ENCODE measurements at regions not wholly inside any gene's neighbourhood (a gene's known extent, or its start where the extent isn't known, plus 50 kb on each side); places are given as distances from the start of the nearest gene placed in this dataset.

GRCh38 chr14:71692496-71692895 lies 239.7 kb upstream of the RGS6 start:
- Mint-ChIP-seq H3K4me3 (no peak overlapping the region), H3K4me1 (peaks cover 8% of the 10 kb centered on the region; the same call in 2 of the 3 replicates), H3K9me3 (no peaks in the 10 kb centered on the region), H3K27me3 (ENCODE audit: insufficient read depth, low read depth, poor library complexity) (peaks cover 2% of the 10 kb centered on the region), H3K36me3 (ENCODE audit: low read depth) (peaks cover 9% of the 10 kb centered on the region; the same call in 2 of the 3 replicates), H3K27ac (no peak overlapping the region)
- H3K36me3 ChIP-seq (ENCODE audit: insufficient read depth), result no peaks in the 10 kb centered on the region
- H3K79me2 ChIP-seq (replicated peaks; ENCODE audit: insufficient read depth), result no peaks in the 10 kb centered on the region
- H2AFZ ChIP-seq, result no peak overlapping the region
- DNase-seq (ENCODE audit: low spot score) (no peak), ATAC-seq (no peak)
- no peak overlapping the region for H3K4me2 ChIP-seq
- H4K20me1 ChIP-seq (replicated peaks; ENCODE audit: insufficient read depth), result 0 out of 2 replicates have a peak, but pooled peaks cover 4% of the 10 kb centered on the region
- H3K4me3 ChIP-seq, result no peak overlapping the region
- TF ChIP-seq ZNF462 (CRISPR knock-in tag; IDR thresholded peaks at IDR 0.05) (no peak), JUNB (IDR thresholded peaks at IDR 0.05; ENCODE audit: unreplicated experiment) (no peak), CTCF (conservative IDR thresholded peaks at IDR 0.05; ENCODE audit: low read depth in 2 of 2) (no peak), EZH2 (IDR thresholded peaks at IDR 0.05; ENCODE audit: low read depth, unreplicated experiment) (no peak), STAT1 (IDR thresholded peaks at IDR 0.05; ENCODE audit: unreplicated experiment) (no peak), ZNF114 (CRISPR knock-in tag; IDR thresholded peaks at IDR 0.05) (no peak), NANOG (IDR thresholded peaks at IDR 0.05; ENCODE audit: borderline replicate concordance) (no peak), ETS1 (IDR thresholded peaks at IDR 0.05) (no peak), ZNF331 (CRISPR knock-in tag; IDR thresholded peaks at IDR 0.05; ENCODE audit: low read depth) (no peak), POLR2AphosphoS5 (IDR thresholded peaks at IDR 0.05; ENCODE audit: low read depth) (no peak), REST (IDR thresholded peaks at IDR 0.05; ENCODE audit: unreplicated experiment) (no peak), CREB1 (CRISPR knock-in tag; IDR thresholded peaks at IDR 0.05; ENCODE audit: low read depth) (no peak), EZH2phosphoT487 (IDR thresholded peaks at IDR 0.05; ENCODE audit: unreplicated experiment) (no peak)
- H3F3A ChIP-seq (replicated peaks; ENCODE audit: low read depth), result no peaks in the 10 kb centered on the region
- H3K9me2 ChIP-seq (ENCODE audit: insufficient read depth), result no peaks in the 10 kb centered on the region
- 0 out of 2 replicates have a peak, but pooled peaks cover 7% of the 10 kb centered on the region for H3K4me1 ChIP-seq (ENCODE audit: insufficient read depth)
- no peaks in the 10 kb centered on the region for H3K27me3 ChIP-seq (ENCODE audit: insufficient read depth)
- H3K27ac ChIP-seq (ENCODE audit: low read depth), result no peak overlapping the region

All from GM23338 (cell line).